Adrenal gland (tissue), 5 donors: ENCODE measurements at regions not wholly inside any gene's neighbourhood (a gene's known extent, or its start where the extent isn't known, plus 50 kb on each side); places are given as distances from the start of the nearest gene placed in this dataset.

Experiments used
- CTCF ChIP-seq, 6 experiments: fragments of 450-650 bp in 4 of 6; fragments of 200-600 bp in 2 of 6; sonication (generic) in 1 of 6; IDR thresholded peaks; 1 replicate in 5 of 6; 2 replicates in 1 of 6; pipeline versions ENCODE4 v1.5.1 to v1.8.0; 2016 to 2021; ENCODE audit warnings: antibody characterized with exemption in 6 of 6, mild to moderate bottlenecking in 2 of 6, moderate library complexity in 1 of 6
- POLR2A ChIP-seq, 2 donors: fragments of 450-650 bp; IDR thresholded peaks; one replicate each; pipeline ENCODE4 v1.6.1; 2017; ENCODE audit warnings: antibody characterized with exemption in 2 of 2, mild to moderate bottlenecking in 2 of 2, moderate library complexity in 1 of 2
- donor health status: DM: no; HTN: no; CAD: no.

GRCh38 chr1:30123036-30123435, 600.3 kb downstream of the MATN1 start:
- TF ChIP-seq CTCF (IDR thresholded peaks at IDR 0.05): no peak
- no peak for TF ChIP-seq POLR2A (IDR thresholded peaks at IDR 0.05)
